Thymus (tissue), 11 donors: ENCODE measurements at regions not wholly inside any gene's neighbourhood (a gene's known extent, or its start where the extent isn't known, plus 50 kb on each side); places are given as distances from the start of the nearest gene placed in this dataset.
"Not testable (repeated sequence)": the region's sequence is repeated elsewhere in the genome, so short reads cannot be mapped to it uniquely, and the experiment has no call there.

Experiments used
- DNase-seq, 9 donors: peaks; one replicate each; pipeline ENCODE4 v3.0.0-alpha.2; 2013; ENCODE audit warnings: low spot score in 9 of 9, low read depth in 6 of 9, missing footprints in 1 of 9
- H3K27ac ChIP-seq, 2 donors: one replicate each; pipeline ENCODE4 v1.5.1; 2013; ENCODE audit warnings: control low read depth in 1 of 2, low read depth in 1 of 2, low read length in 1 of 2, mild to moderate bottlenecking in 1 of 2, moderate library complexity in 1 of 2
- H3K27me3 ChIP-seq, 2 donors: one replicate each; pipeline ENCODE4 v1.5.1; 2013; ENCODE audit warnings: low read length in 1 of 2; ENCODE audit not compliant: control insufficient read depth in 2 of 2, insufficient read depth in 1 of 2
- H3K36me3 ChIP-seq, 2 donors: one replicate each; pipeline ENCODE4 v1.5.1; 2013; ENCODE audit warnings: low read length in 1 of 2, mild to moderate bottlenecking in 1 of 2, moderate library complexity in 1 of 2; ENCODE audit not compliant: control insufficient read depth in 2 of 2, insufficient read depth in 2 of 2
- H3K4me1 ChIP-seq, 2 donors: one replicate each; pipeline ENCODE4 v1.5.1; 2013; ENCODE audit warnings: low read length in 2 of 2; ENCODE audit not compliant: control insufficient read depth in 2 of 2, insufficient read depth in 2 of 2
- H3K4me3 ChIP-seq, 2 donors: one replicate each; pipeline ENCODE4 v1.5.1; 2013; ENCODE audit warnings: low read length in 2 of 2, control low read depth in 1 of 2, mild to moderate bottlenecking in 1 of 2
- H3K9me3 ChIP-seq, 2 donors: one replicate each; pipeline ENCODE4 v1.5.1; 2013; ENCODE audit warnings: low read length in 1 of 2, mild to moderate bottlenecking in 1 of 2; ENCODE audit not compliant: control insufficient read depth in 2 of 2, insufficient read depth in 1 of 2
- WGBS: extraction: QIAGEN DNeasy Blood & Tissue Kit; methylation state at CpG from one replicate; pipeline ENCODE4 v1.1.7; 2013; 5-methylcytosine and 5-hydroxymethylcytosine counted together
- donor health status: healthy.

- Histone ChIP-seq H3K36me3 (no peaks in the 10 kb centered on the region), H3K27ac (no peak overlapping the region), H3K4me3 (no peak overlapping the region), H3K4me1 (no peaks in the 10 kb centered on the region), H3K27me3 (no peaks in the 10 kb centered on the region), H3K9me3 (peaks cover 0 to 13% of the 10 kb centered on the region in 2 donors)
- WGBS, result 91% methylated on average over 1 of the region's 1 CpG
- no peak for DNase-seq
Observed at GRCh38 chr14:62501021-62501750, 544.1 kb downstream of the KCNH5 start.

- 91% methylated on average over 4 of the region's 4 CpGs for WGBS
- H3K9me3 ChIP-seq, result peaks cover 0 to 5% of the 10 kb centered on the region in 2 donors
Observed at GRCh38 chr14:62505045-62505444, 540.2 kb downstream of the KCNH5 start.

GRCh38 chr14:62521309-62521708 is 523.9 kb downstream of the KCNH5 start:
- not testable (repeated sequence) for DNase-seq

More at GRCh38 chr14:62505045-62505444, 540.2 kb downstream of the KCNH5 start:
- no peak overlapping the region for H3K4me3 ChIP-seq
- no peak overlapping the region for H3K27ac ChIP-seq
- no peaks in the 10 kb centered on the region for H3K4me1 ChIP-seq
- DNase-seq, result no peak
- no peaks in the 10 kb centered on the region for H3K27me3 ChIP-seq
- H3K36me3 ChIP-seq, result no peaks in the 10 kb centered on the region

GRCh38 chr14:62528296-62528695 is 517.0 kb downstream of the KCNH5 start:
- Histone ChIP-seq H3K36me3 (no peaks in the 10 kb centered on the region), H3K27ac (no peak overlapping the region), H3K4me1 (no peaks in the 10 kb centered on the region), H3K27me3 (no peaks in the 10 kb centered on the region), H3K9me3 (no peaks in the 10 kb centered on the region), H3K4me3 (no peak overlapping the region)
- WGBS, result 78% methylated on average over 1 of the region's 1 CpG
- no peak for DNase-seq

More at GRCh38 chr14:62521309-62521708, 523.9 kb downstream of the KCNH5 start:
- H3K4me1 ChIP-seq, H3K4me3 ChIP-seq, H3K27me3 ChIP-seq, H3K9me3 ChIP-seq, H3K36me3 ChIP-seq, H3K27ac ChIP-seq: not testable (repeated sequence)
- 92% methylated on average over 9 of the region's 9 CpGs for WGBS

GRCh38 chr14:62532181-62532580 is 513.1 kb downstream of the KCNH5 start:
- no peaks in the 10 kb centered on the region for H3K27me3 ChIP-seq
- H3K9me3 ChIP-seq, result no peaks in the 10 kb centered on the region
- H3K4me3 ChIP-seq, result no peak overlapping the region
- WGBS, result 94% methylated on average over 2 of the region's 2 CpGs
- H3K27ac ChIP-seq, result no peak overlapping the region
- H3K36me3 ChIP-seq, result no peaks in the 10 kb centered on the region
- DNase-seq, result no peak
- no peaks in the 10 kb centered on the region for H3K4me1 ChIP-seq

GRCh38 chr14:62546862-62547474 is 498.3 kb downstream of the KCNH5 start:
- Histone ChIP-seq H3K4me3 (no peak overlapping the region), H3K27ac (no peak overlapping the region), H3K27me3 (no peaks in the 10 kb centered on the region), H3K36me3 (no peaks in the 10 kb centered on the region), H3K9me3 (peaks cover 0 to 15% of the 10 kb centered on the region in 2 donors), H3K4me1 (no peaks in the 10 kb centered on the region)
- DNase-seq, result no peak
- 93% methylated on average over 1 of the region's 1 CpG for WGBS

- Histone ChIP-seq H3K27ac (no peak overlapping the region), H3K4me3 (no peak overlapping the region), H3K9me3 (no peaks in the 10 kb centered on the region), H3K36me3 (no peaks in the 10 kb centered on the region), H3K27me3 (no peaks in the 10 kb centered on the region), H3K4me1 (no peaks in the 10 kb centered on the region)
- WGBS, result 86% methylated on average over 6 of the region's 6 CpGs
- DNase-seq, result no peak
Observed at GRCh38 chr14:62557416-62557815, 487.8 kb downstream of the KCNH5 start.

- Histone ChIP-seq H3K4me3 (no peak overlapping the region), H3K36me3 (no peaks in the 10 kb centered on the region), H3K9me3 (no peaks in the 10 kb centered on the region), H3K27ac (no peak overlapping the region), H3K4me1 (no peaks in the 10 kb centered on the region), H3K27me3 (no peaks in the 10 kb centered on the region)
- WGBS, result 86% methylated on average over 1 of the region's 1 CpG
- no peak for DNase-seq
Observed at GRCh38 chr14:62558451-62558850, 486.8 kb downstream of the KCNH5 start.

- Histone ChIP-seq H3K4me1 (no peaks in the 10 kb centered on the region), H3K9me3 (no peaks in the 10 kb centered on the region), H3K4me3 (no peak overlapping the region), H3K27me3 (no peaks in the 10 kb centered on the region), H3K27ac (no peak overlapping the region), H3K36me3 (no peaks in the 10 kb centered on the region)
- 74% methylated on average over 2 of the region's 2 CpGs for WGBS
- DNase-seq, result no peak
Observed at GRCh38 chr14:62585247-62585646, 460.0 kb downstream of the KCNH5 start.
